ENCODE measurements at regions not wholly inside any gene's neighbourhood (a gene's known extent, or its start where the extent isn't known, plus 50 kb on each side); places are given as distances from the start of the nearest gene placed in this dataset.

GRCh38 chr2:121095257-121096080 lies 189.5 kb downstream of the TFCP2L1 start:
- no peak overlapping the region for H3K4me3 ChIP-seq

GRCh38 chr2:121096611-121097010 lies 188.4 kb downstream of the TFCP2L1 start:
- no peaks in the 10 kb centered on the region for H3K9me3 ChIP-seq
- no peaks in the 10 kb centered on the region for H3K4me1 ChIP-seq
- TF ChIP-seq CTCF (IDR thresholded peaks at IDR 0.05) (no peak), POLR2A (IDR thresholded peaks at IDR 0.05) (no peak)
- DNase-seq, result no peak
- no peak overlapping the region for H3K4me3 ChIP-seq
- H3K27me3 ChIP-seq, result no peaks in the 10 kb centered on the region
- no peaks in the 10 kb centered on the region for H3K36me3 ChIP-seq
- H3K27ac ChIP-seq, result no peak overlapping the region

More at GRCh38 chr2:121095257-121096080, 189.5 kb downstream of the TFCP2L1 start:
- no peak overlapping the region for H3K27ac ChIP-seq
- peak in 2 of 3 donors; percentile 74 to 79 for DNase-seq
- no peaks in the 10 kb centered on the region for H3K27me3 ChIP-seq
- TF ChIP-seq POLR2A (IDR thresholded peaks at IDR 0.05) (no peak), CTCF (IDR thresholded peaks at IDR 0.05) (peak in 4 of 6 experiments; percentile 38 to 82 (median 72))
- no peaks in the 10 kb centered on the region for H3K36me3 ChIP-seq
- H3K9me3 ChIP-seq, result no peaks in the 10 kb centered on the region
- no peaks in the 10 kb centered on the region for H3K4me1 ChIP-seq

- H3K36me3 ChIP-seq, result no peaks in the 10 kb centered on the region
- no peaks in the 10 kb centered on the region for H3K9me3 ChIP-seq
- TF ChIP-seq POLR2A (IDR thresholded peaks at IDR 0.05), result no peak
- no peak for TF ChIP-seq CTCF (IDR thresholded peaks at IDR 0.05)
- H3K4me3 ChIP-seq, result no peak overlapping the region
- no peak for DNase-seq
- H3K4me1 ChIP-seq, result no peaks in the 10 kb centered on the region
- H3K27ac ChIP-seq, result no peak overlapping the region
- H3K27me3 ChIP-seq, result no peaks in the 10 kb centered on the region
Measured at GRCh38 chr2:121098556-121098955, 186.4 kb downstream of the TFCP2L1 start.

- no peaks in the 10 kb centered on the region for H3K9me3 ChIP-seq
- DNase-seq, result no peak
- no peak overlapping the region for H3K4me3 ChIP-seq
- H3K4me1 ChIP-seq, result no peaks in the 10 kb centered on the region
- H3K36me3 ChIP-seq, result no peaks in the 10 kb centered on the region
- H3K27me3 ChIP-seq, result no peaks in the 10 kb centered on the region
- no peak for TF ChIP-seq POLR2A (IDR thresholded peaks at IDR 0.05)
- peak in 3 of 6 experiments; percentile 26 to 39 (median 34) for TF ChIP-seq CTCF (IDR thresholded peaks at IDR 0.05)
- H3K27ac ChIP-seq, result no peak overlapping the region
Measured at GRCh38 chr2:121099329-121100290, 185.4 kb downstream of the TFCP2L1 start.

- no peak for DNase-seq
- Histone ChIP-seq H3K27me3 (no peaks in the 10 kb centered on the region), H3K4me3 (no peak overlapping the region), H3K36me3 (no peaks in the 10 kb centered on the region), H3K27ac (no peak overlapping the region), H3K4me1 (no peaks in the 10 kb centered on the region), H3K9me3 (no peaks in the 10 kb centered on the region)
- TF ChIP-seq CTCF (IDR thresholded peaks at IDR 0.05) (no peak), POLR2A (IDR thresholded peaks at IDR 0.05) (no peak)
Measured at GRCh38 chr2:121101093-121101715, 183.8 kb downstream of the TFCP2L1 start.
